Adrenal gland (tissue), 9 donors: ENCODE measurements at regions not wholly inside any gene's neighbourhood (a gene's known extent, or its start where the extent isn't known, plus 50 kb on each side); places are given as distances from the start of the nearest gene placed in this dataset.

Experiments
- DNase-seq, 7 donors: peaks; one replicate each; pipeline ENCODE4 v3.0.0-alpha.2; 2019 to 2020
- H3K27ac ChIP-seq, 5 donors: fragments of 200-600 bp; sonication (generic) in 4 of 5; 1 replicate in 3 of 5; 2 replicates in 2 of 5; pipeline versions ENCODE4 v1.5.1 to v1.8.0; 2016 to 2020; ENCODE audit warnings: mild to moderate bottlenecking in 1 of 5
- H3K27me3 ChIP-seq: fragments of 200-600 bp; 2 replicates; pipeline ENCODE4 v1.8.0; 2021
- H3K36me3 ChIP-seq, 2 donors: fragments of 200-600 bp; replicated peaks in 1 of 2; 1 replicate in 1 of 2; 2 replicates in 1 of 2; pipeline versions ENCODE4 v1.5.1 to v1.8.0; 2018 to 2022
- H3K4me1 ChIP-seq, 2 donors: fragments of 200-600 bp; replicated peaks in 1 of 2; 1 replicate in 1 of 2; 2 replicates in 1 of 2; pipeline versions ENCODE4 v1.5.1 to v1.8.0; 2018 to 2021
- H3K4me3 ChIP-seq, 4 donors: fragments of 200-600 bp; sonication (generic) in 3 of 4; one replicate each; pipeline ENCODE4 v1.5.1; 2016 to 2018
- H3K9me3 ChIP-seq, 3 donors: fragments of 200-600 bp; sonication (generic) in 1 of 3; replicated peaks in 1 of 3; 1 replicate in 2 of 3; 2 replicates in 1 of 3; pipeline versions ENCODE4 v1.5.1 to v1.8.0; 2016 to 2021
- POLR2A ChIP-seq, 2 donors: fragments of 450-650 bp; IDR thresholded peaks; one replicate each; pipeline ENCODE4 v1.6.1; 2017; ENCODE audit warnings: antibody characterized with exemption in 2 of 2, mild to moderate bottlenecking in 2 of 2, moderate library complexity in 1 of 2
- WGBS, 4 donors: extraction: QIAGEN DNeasy Blood & Tissue Kit in 2 of 4; methylation state at CpG; one replicate each; pipeline versions ENCODE4 v1.1.5 to v1.1.7; 2013 to 2017; 5-methylcytosine and 5-hydroxymethylcytosine counted together
- intact Hi-C, 2 donors: fragments of 100-400 bp; cut with DNase I; formaldehyde crosslinking; loops; one replicate each; pipeline versions ENCODE4 v1.14.1 to v1.15.0; 2022 to 2023
- TF ChIP-seq, protein P1 (sequence below), 6 experiments: fragments of 450-650 bp in 4 of 6; fragments of 200-600 bp in 2 of 6; sonication (generic) in 1 of 6; IDR thresholded peaks; 1 replicate in 5 of 6; 2 replicates in 1 of 6; pipeline versions ENCODE4 v1.5.1 to v1.8.0; 2016 to 2021; ENCODE audit warnings: antibody characterized with exemption in 6 of 6, mild to moderate bottlenecking in 2 of 6, moderate library complexity in 1 of 6
- donor health status: healthy with polysubstance abuse.
- donor health status: Bipolar disorder and iron deficiency.
- donor health status: DM: yes; HTN: yes; CAD: no.
- donor health status: DM: no; HTN: no; CAD: no.
- donor health status: DM: no; HTN: no; CAD: no.

DNA sequence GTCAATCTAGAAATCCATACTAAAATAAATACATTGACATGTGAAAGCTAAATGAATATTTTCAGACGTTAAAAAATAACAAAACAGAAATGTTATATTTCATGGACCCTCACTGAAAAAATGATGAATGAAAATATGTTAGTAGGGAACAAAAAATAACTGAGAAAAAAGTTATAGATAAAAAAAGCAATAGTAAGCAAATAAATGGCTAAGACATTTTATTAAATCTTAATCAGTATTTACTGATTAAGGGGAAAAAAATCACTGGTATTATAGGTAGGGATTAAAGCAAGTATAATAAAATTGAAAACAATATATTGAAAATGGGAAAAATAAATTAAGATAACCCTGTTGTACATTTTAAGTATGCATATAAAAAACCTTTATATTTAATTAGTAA lies 468.1 kb upstream of the MANEA start:
- Histone ChIP-seq H3K4me3 (no peak overlapping the region), H3K36me3 (no peaks in the 10 kb centered on the region), H3K27ac (no peak overlapping the region), H3K9me3 (no peaks in the 10 kb centered on the region), H3K4me1 (no peaks in the 10 kb centered on the region), H3K27me3 (no peaks in the 10 kb centered on the region)
- TF ChIP-seq POLR2A (IDR thresholded peaks at IDR 0.05) = no peak
- TF ChIP-seq, protein P1, sequence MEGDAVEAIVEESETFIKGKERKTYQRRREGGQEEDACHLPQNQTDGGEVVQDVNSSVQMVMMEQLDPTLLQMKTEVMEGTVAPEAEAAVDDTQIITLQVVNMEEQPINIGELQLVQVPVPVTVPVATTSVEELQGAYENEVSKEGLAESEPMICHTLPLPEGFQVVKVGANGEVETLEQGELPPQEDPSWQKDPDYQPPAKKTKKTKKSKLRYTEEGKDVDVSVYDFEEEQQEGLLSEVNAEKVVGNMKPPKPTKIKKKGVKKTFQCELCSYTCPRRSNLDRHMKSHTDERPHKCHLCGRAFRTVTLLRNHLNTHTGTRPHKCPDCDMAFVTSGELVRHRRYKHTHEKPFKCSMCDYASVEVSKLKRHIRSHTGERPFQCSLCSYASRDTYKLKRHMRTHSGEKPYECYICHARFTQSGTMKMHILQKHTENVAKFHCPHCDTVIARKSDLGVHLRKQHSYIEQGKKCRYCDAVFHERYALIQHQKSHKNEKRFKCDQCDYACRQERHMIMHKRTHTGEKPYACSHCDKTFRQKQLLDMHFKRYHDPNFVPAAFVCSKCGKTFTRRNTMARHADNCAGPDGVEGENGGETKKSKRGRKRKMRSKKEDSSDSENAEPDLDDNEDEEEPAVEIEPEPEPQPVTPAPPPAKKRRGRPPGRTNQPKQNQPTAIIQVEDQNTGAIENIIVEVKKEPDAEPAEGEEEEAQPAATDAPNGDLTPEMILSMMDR (IDR thresholded peaks at IDR 0.05) = no peak
- WGBS, 4 donors = 36 to 67% (median 45%) methylated on average over 1 of the region's 1 CpG
- intact Hi-C loops = no loop called here
- no peak for DNase-seq

DNA sequence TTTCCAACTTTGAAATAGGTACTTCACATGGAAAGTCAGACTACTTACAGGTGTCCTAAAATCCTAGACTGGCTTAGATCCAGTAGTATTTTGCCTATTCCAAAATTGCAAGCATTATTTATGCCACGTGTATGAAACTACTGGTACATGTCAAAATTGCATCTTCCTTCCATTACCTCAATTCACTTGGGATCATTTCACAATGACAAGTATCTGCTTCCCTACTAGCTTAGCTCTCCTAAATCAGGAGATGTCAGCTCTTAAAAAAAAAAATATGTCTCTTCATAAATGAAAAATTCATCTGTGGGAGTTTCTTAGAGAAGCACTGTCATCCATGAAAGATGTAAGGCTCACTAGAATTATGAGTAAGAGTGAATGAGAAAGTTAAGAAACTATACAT lies 466.6 kb upstream of the MANEA start:
- DNase-seq = no peak
- Histone ChIP-seq H3K9me3 (no peaks in the 10 kb centered on the region), H3K36me3 (no peaks in the 10 kb centered on the region), H3K4me3 (no peak overlapping the region), H3K27me3 (no peaks in the 10 kb centered on the region), H3K4me1 (no peaks in the 10 kb centered on the region), H3K27ac (no peak overlapping the region)
- WGBS, 4 donors = 26 to 45% (median 38%) methylated on average over 1 of the region's 1 CpG
- TF ChIP-seq POLR2A (IDR thresholded peaks at IDR 0.05) = no peak
- TF ChIP-seq, protein P1 (IDR thresholded peaks at IDR 0.05) = no peak
- intact Hi-C loops = no loop called here

DNA sequence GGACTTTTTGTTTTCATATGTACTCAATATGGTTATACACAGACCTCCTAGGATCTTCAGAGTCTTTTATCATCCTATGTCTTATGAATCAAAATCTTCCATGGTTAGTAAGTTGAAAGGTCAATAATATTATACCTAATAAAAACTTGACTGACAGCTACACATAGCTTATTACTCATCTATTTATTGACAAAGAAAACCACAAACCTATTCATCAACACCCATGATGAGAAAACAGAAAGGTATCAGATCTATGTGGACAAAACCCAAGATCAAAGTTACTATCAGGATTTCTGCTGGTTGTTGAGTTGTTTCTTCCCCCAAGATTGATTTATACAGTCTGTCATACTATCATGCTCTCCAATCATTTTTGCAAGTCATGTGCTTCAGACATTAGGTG lies 460.1 kb upstream of the MANEA start:
- intact Hi-C loops = no loop called here
- H3K9me3 ChIP-seq = no peaks in the 10 kb centered on the region
- no peaks in the 10 kb centered on the region for H3K4me1 ChIP-seq
- H3K36me3 ChIP-seq = no peaks in the 10 kb centered on the region
- H3K27me3 ChIP-seq = no peaks in the 10 kb centered on the region
- H3K4me3 ChIP-seq = no peak overlapping the region
- no peak for DNase-seq
- H3K27ac ChIP-seq = no peak overlapping the region
- TF ChIP-seq POLR2A (IDR thresholded peaks at IDR 0.05) = no peak
- TF ChIP-seq, protein P1 (IDR thresholded peaks at IDR 0.05) = no peak

DNA sequence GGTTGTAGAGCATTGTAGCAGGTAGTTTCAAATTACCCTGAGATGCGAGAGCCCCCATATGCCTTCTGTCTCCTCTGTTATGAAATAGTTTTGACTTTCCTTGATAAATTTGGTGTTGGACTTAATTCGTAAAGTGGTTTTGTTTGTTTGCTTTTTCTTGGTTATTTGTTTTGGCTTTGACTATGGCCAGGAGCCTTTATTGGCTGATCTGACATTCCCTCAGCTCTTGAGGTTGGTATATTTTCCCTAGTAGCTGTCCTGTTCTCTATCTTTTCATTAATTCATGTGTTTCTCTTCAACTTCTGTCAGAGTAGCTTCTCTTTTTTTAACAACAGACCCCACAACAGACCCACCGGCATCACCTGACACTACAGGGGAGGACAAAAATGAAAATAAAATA lies 457.4 kb upstream of the MANEA start:
- H3K27me3 ChIP-seq = no peaks in the 10 kb centered on the region
- no peaks in the 10 kb centered on the region for H3K36me3 ChIP-seq
- H3K27ac ChIP-seq = no peak overlapping the region
- no peak overlapping the region for H3K4me3 ChIP-seq
- H3K9me3 ChIP-seq = no peaks in the 10 kb centered on the region
- 69 to 86% (median 75%) methylated on average over 3 of the region's 3 CpGs for WGBS, 4 donors
- TF ChIP-seq, protein P1 (IDR thresholded peaks at IDR 0.05) = no peak
- no peak for TF ChIP-seq POLR2A (IDR thresholded peaks at IDR 0.05)
- intact Hi-C loops = no loop called here
- no peaks in the 10 kb centered on the region for H3K4me1 ChIP-seq
- no peak for DNase-seq
